ENCODE measurements at regions not wholly inside any gene's neighbourhood (a gene's known extent, or its start where the extent isn't known, plus 50 kb on each side); places are given as distances from the start of the nearest gene placed in this dataset.

GRCh38 chr2:134783912-134784311, 54.5 kb upstream of the ACMSD start:
- no peaks in the 10 kb centered on the region for H3K79me2 ChIP-seq (ENCODE audit: control insufficient read depth, insufficient read depth, low read length)
- H3K27me3 ChIP-seq (ENCODE audit: control insufficient read depth, insufficient read depth, low read length): no peaks in the 10 kb centered on the region
- no peaks in the 10 kb centered on the region for H3K9me3 ChIP-seq (ENCODE audit: control insufficient read depth, insufficient read depth, low read depth, low read length)
- H3K36me3 ChIP-seq (ENCODE audit: control insufficient read depth, insufficient read depth, low read length): no peaks in the 10 kb centered on the region
- no peak overlapping the region for H3K4me3 ChIP-seq (replicated peaks in 1 of 4; ENCODE audit: control extremely low read depth in 1 of 4, insufficient read depth in 1 of 4, low read depth in 3 of 4, low read length in 4 of 4)
- no peaks in the 10 kb centered on the region for H3K4me1 ChIP-seq (ENCODE audit: control insufficient read depth, extremely low read depth, insufficient read depth, low read length)
- H3K4me2 ChIP-seq (ENCODE audit: extremely low read depth, insufficient read depth, low read length): no peak overlapping the region
- H4K20me1 ChIP-seq (ENCODE audit: control insufficient read depth, extremely low read depth, insufficient read depth, low read length): no peaks in the 10 kb centered on the region
- TF ChIP-seq CTCF (conservative IDR thresholded peaks at IDR 0.05 in 1 of 2, IDR thresholded peaks at IDR 0.05 in 1 of 2; ENCODE audit: low read depth in 1 of 2, low read length in 2 of 2): no peak
- TF ChIP-seq EZH2 (IDR thresholded peaks at IDR 0.05; ENCODE audit: low read length, missing control alignments): no peak
- no peak overlapping the region for H3K9ac ChIP-seq (ENCODE audit: insufficient read depth, low read length)
- no peak for DNase-seq (ENCODE audit: low read depth in 2 of 2)
- H2AFZ ChIP-seq (ENCODE audit: low read length): no peak overlapping the region
- no peak overlapping the region for H3K27ac ChIP-seq (ENCODE audit: insufficient read depth, low read length)

DNA sequence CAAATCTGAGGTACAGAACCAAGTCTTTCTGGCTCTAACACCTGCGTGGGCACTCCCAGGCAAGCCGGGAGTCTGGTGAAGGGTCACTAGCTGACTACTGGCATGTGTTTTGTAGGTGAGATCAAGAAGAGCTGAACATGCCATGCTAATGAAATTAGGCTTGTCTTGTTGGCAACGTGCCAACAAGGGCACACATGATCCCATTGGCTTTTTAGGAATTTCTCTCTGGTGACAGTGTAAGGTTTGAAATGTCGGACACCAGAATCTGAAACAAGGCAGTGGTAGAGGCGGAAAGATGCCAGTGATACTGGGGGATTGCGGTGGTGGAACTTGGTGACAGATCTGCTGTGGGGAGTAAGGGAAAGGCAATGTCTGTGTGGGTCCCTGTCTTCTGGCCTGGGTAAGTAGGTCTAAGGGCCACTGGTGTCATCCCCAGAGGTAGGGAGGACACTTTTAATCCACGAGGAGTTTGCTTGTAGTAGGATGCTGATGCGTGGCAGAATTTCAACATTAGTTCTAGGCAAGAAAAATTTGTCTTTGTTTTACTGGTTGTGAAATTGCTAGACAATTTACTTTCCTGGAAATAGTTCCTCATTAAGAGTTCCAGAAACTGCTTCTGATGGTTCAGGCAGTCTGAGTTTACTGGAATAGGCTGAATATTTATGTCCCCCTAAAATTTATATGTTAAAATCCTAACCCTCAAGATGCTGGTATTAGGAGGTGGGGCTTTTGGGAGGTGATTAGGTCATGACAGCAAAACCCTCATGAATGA, 52.6 kb upstream of the ACMSD start:
- H3K4me3 ChIP-seq (replicated peaks in 1 of 4; ENCODE audit: control extremely low read depth in 1 of 4, insufficient read depth in 1 of 4, low read depth in 3 of 4, low read length in 4 of 4): no peak overlapping the region
- H3K79me2 ChIP-seq (ENCODE audit: control insufficient read depth, insufficient read depth, low read length): no peaks in the 10 kb centered on the region
- H3K27ac ChIP-seq (ENCODE audit: insufficient read depth, low read length): no peak overlapping the region
- no peaks in the 10 kb centered on the region for H3K36me3 ChIP-seq (ENCODE audit: control insufficient read depth, insufficient read depth, low read length)
- H3K4me2 ChIP-seq (ENCODE audit: extremely low read depth, insufficient read depth, low read length): no peak overlapping the region
- TF ChIP-seq EZH2 (IDR thresholded peaks at IDR 0.05; ENCODE audit: low read length, missing control alignments) (no peak), CTCF (conservative IDR thresholded peaks at IDR 0.05 in 1 of 2, IDR thresholded peaks at IDR 0.05 in 1 of 2; ENCODE audit: low read depth in 1 of 2, low read length in 2 of 2) (no peak)
- H3K9ac ChIP-seq (ENCODE audit: insufficient read depth, low read length): no peak overlapping the region
- H3K4me1 ChIP-seq (ENCODE audit: control insufficient read depth, extremely low read depth, insufficient read depth, low read length): no peaks in the 10 kb centered on the region
- no peaks in the 10 kb centered on the region for H4K20me1 ChIP-seq (ENCODE audit: control insufficient read depth, extremely low read depth, insufficient read depth, low read length)
- no peak overlapping the region for H2AFZ ChIP-seq (ENCODE audit: low read length)
- no peaks in the 10 kb centered on the region for H3K27me3 ChIP-seq (ENCODE audit: control insufficient read depth, insufficient read depth, low read length)
- H3K9me3 ChIP-seq (ENCODE audit: control insufficient read depth, insufficient read depth, low read depth, low read length): no peaks in the 10 kb centered on the region
- DNase-seq (ENCODE audit: low read depth in 2 of 2): no peak

- Histone ChIP-seq H3K36me3 (ENCODE audit: control insufficient read depth, insufficient read depth, low read length) (no peaks in the 10 kb centered on the region), H3K27ac (ENCODE audit: insufficient read depth, low read length) (no peak overlapping the region), H2AFZ (ENCODE audit: low read length) (no peak overlapping the region), H3K79me2 (ENCODE audit: control insufficient read depth, insufficient read depth, low read length) (no peaks in the 10 kb centered on the region), H3K9me3 (ENCODE audit: control insufficient read depth, insufficient read depth, low read depth, low read length) (no peaks in the 10 kb centered on the region), H3K4me2 (ENCODE audit: extremely low read depth, insufficient read depth, low read length) (no peak overlapping the region), H3K9ac (ENCODE audit: insufficient read depth, low read length) (no peak overlapping the region), H3K27me3 (ENCODE audit: control insufficient read depth, insufficient read depth, low read length) (peaks cover 4% of the 10 kb centered on the region), H3K4me1 (ENCODE audit: control insufficient read depth, extremely low read depth, insufficient read depth, low read length) (no peaks in the 10 kb centered on the region), H3K4me3 (replicated peaks in 1 of 4; ENCODE audit: control extremely low read depth in 1 of 4, insufficient read depth in 1 of 4, low read depth in 3 of 4, low read length in 4 of 4) (no peak overlapping the region), H4K20me1 (ENCODE audit: control insufficient read depth, extremely low read depth, insufficient read depth, low read length) (no peaks in the 10 kb centered on the region)
- no peak for DNase-seq (ENCODE audit: low read depth in 2 of 2)
- TF ChIP-seq EZH2 (IDR thresholded peaks at IDR 0.05; ENCODE audit: low read length, missing control alignments) (no peak), CTCF (conservative IDR thresholded peaks at IDR 0.05 in 1 of 2, IDR thresholded peaks at IDR 0.05 in 1 of 2; ENCODE audit: low read depth in 1 of 2, low read length in 2 of 2) (no peak)
Observed at GRCh38 chr2:134788417-134788816, 50.0 kb upstream of the ACMSD start.
